Adrenal gland (tissue), 9 donors: ENCODE measurements at regions not wholly inside any gene's neighbourhood (a gene's known extent, or its start where the extent isn't known, plus 50 kb on each side); places are given as distances from the start of the nearest gene placed in this dataset.

Experiments
- DNase-seq, 7 donors: peaks; one replicate each; pipeline ENCODE4 v3.0.0-alpha.2; 2019 to 2020
- H3K27ac ChIP-seq, 5 donors: fragments of 200-600 bp; sonication (generic) in 4 of 5; 1 replicate in 3 of 5; 2 replicates in 2 of 5; pipeline versions ENCODE4 v1.5.1 to v1.8.0; 2016 to 2020; ENCODE audit warnings: mild to moderate bottlenecking in 1 of 5
- H3K27me3 ChIP-seq: fragments of 200-600 bp; 2 replicates; pipeline ENCODE4 v1.8.0; 2021
- H3K36me3 ChIP-seq, 2 donors: fragments of 200-600 bp; replicated peaks in 1 of 2; 1 replicate in 1 of 2; 2 replicates in 1 of 2; pipeline versions ENCODE4 v1.5.1 to v1.8.0; 2018 to 2022
- H3K4me1 ChIP-seq, 2 donors: fragments of 200-600 bp; replicated peaks in 1 of 2; 1 replicate in 1 of 2; 2 replicates in 1 of 2; pipeline versions ENCODE4 v1.5.1 to v1.8.0; 2018 to 2021
- H3K4me3 ChIP-seq, 4 donors: fragments of 200-600 bp; sonication (generic) in 3 of 4; one replicate each; pipeline ENCODE4 v1.5.1; 2016 to 2018
- H3K9me3 ChIP-seq, 3 donors: fragments of 200-600 bp; sonication (generic) in 1 of 3; replicated peaks in 1 of 3; 1 replicate in 2 of 3; 2 replicates in 1 of 3; pipeline versions ENCODE4 v1.5.1 to v1.8.0; 2016 to 2021
- POLR2A ChIP-seq, 2 donors: fragments of 450-650 bp; IDR thresholded peaks; one replicate each; pipeline ENCODE4 v1.6.1; 2017; ENCODE audit warnings: antibody characterized with exemption in 2 of 2, mild to moderate bottlenecking in 2 of 2, moderate library complexity in 1 of 2
- WGBS, 4 donors: extraction: QIAGEN DNeasy Blood & Tissue Kit in 2 of 4; methylation state at CpG; one replicate each; pipeline versions ENCODE4 v1.1.5 to v1.1.7; 2013 to 2017; 5-methylcytosine and 5-hydroxymethylcytosine counted together
- intact Hi-C, 2 donors: fragments of 100-400 bp; cut with DNase I; formaldehyde crosslinking; loops; one replicate each; pipeline versions ENCODE4 v1.14.1 to v1.15.0; 2022 to 2023
- TF ChIP-seq, protein P1 (sequence below), 6 experiments: fragments of 450-650 bp in 4 of 6; fragments of 200-600 bp in 2 of 6; sonication (generic) in 1 of 6; IDR thresholded peaks; 1 replicate in 5 of 6; 2 replicates in 1 of 6; pipeline versions ENCODE4 v1.5.1 to v1.8.0; 2016 to 2021; ENCODE audit warnings: antibody characterized with exemption in 6 of 6, mild to moderate bottlenecking in 2 of 6, moderate library complexity in 1 of 6
- donor health status: healthy with polysubstance abuse.
- donor health status: Bipolar disorder and iron deficiency.
- donor health status: DM: yes; HTN: yes; CAD: no.
- donor health status: DM: no; HTN: no; CAD: no.
- donor health status: DM: no; HTN: no; CAD: no.

DNA sequence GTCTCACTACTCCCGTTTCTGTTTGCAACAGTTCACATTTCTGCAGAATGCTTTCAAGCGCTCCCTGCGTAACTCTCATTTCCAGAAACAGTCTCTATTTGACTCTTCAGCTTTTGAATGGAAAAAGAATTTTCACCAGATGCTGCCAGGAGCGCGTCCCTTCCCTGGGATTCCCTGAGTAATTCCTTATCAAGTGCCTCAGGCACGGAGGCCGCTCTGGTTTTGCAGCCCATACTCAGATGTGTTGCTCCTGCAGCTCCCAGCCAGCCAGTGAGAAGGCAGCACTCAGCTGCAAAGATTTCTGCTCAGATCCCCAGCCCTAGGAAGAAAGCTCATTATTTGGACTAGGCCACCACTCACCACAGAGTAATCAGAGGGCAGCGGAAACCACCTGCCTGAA is 161.1 kb upstream of the CHST15 start:
- no peak for DNase-seq
- Histone ChIP-seq H3K27ac (no peak overlapping the region), H3K4me1 (peaks cover 0 to 5% of the 10 kb centered on the region in 2 donors), H3K4me3 (no peak overlapping the region), H3K36me3 (no peaks in the 10 kb centered on the region), H3K9me3 (no peaks in the 10 kb centered on the region), H3K27me3 (no peaks in the 10 kb centered on the region)
- TF ChIP-seq, protein P1, sequence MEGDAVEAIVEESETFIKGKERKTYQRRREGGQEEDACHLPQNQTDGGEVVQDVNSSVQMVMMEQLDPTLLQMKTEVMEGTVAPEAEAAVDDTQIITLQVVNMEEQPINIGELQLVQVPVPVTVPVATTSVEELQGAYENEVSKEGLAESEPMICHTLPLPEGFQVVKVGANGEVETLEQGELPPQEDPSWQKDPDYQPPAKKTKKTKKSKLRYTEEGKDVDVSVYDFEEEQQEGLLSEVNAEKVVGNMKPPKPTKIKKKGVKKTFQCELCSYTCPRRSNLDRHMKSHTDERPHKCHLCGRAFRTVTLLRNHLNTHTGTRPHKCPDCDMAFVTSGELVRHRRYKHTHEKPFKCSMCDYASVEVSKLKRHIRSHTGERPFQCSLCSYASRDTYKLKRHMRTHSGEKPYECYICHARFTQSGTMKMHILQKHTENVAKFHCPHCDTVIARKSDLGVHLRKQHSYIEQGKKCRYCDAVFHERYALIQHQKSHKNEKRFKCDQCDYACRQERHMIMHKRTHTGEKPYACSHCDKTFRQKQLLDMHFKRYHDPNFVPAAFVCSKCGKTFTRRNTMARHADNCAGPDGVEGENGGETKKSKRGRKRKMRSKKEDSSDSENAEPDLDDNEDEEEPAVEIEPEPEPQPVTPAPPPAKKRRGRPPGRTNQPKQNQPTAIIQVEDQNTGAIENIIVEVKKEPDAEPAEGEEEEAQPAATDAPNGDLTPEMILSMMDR (IDR thresholded peaks at IDR 0.05) = no peak
- TF ChIP-seq POLR2A (IDR thresholded peaks at IDR 0.05) = no peak
- intact Hi-C loops = no loop called here
- 75 to 86% (median 80%) methylated on average over 8 of the region's 8 CpGs for WGBS, 4 donors

DNA sequence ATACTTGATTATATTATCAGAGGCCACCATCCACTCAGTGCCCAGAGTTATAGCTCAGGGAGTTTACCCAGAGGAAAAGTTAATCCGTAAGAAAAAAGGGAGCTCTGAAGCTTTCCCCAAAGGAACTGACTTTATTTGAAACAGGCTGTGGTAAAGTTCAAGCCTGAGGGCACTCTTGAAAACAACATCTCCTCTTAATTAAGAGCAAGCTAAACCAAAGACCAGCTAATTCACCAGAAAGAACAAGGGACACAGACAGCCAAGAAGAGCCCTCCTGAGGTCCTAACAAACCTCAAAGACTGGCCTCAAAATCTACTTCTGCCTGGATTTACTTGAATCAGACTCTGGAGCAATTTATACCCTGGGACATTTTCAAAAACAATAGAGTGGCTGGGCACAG is 159.6 kb upstream of the CHST15 start:
- intact Hi-C loops = no loop called here
- Histone ChIP-seq H3K27ac (no peak overlapping the region), H3K27me3 (no peaks in the 10 kb centered on the region), H3K9me3 (no peaks in the 10 kb centered on the region), H3K4me1 (peaks cover 0 to 5% of the 10 kb centered on the region in 2 donors), H3K4me3 (no peak overlapping the region), H3K36me3 (no peaks in the 10 kb centered on the region)
- WGBS, 4 donors = 26 to 66% (median 60%) methylated on average over 1 of the region's 1 CpG
- DNase-seq = no peak
- TF ChIP-seq, protein P1 (IDR thresholded peaks at IDR 0.05) = no peak
- TF ChIP-seq POLR2A (IDR thresholded peaks at IDR 0.05) = no peak

DNA sequence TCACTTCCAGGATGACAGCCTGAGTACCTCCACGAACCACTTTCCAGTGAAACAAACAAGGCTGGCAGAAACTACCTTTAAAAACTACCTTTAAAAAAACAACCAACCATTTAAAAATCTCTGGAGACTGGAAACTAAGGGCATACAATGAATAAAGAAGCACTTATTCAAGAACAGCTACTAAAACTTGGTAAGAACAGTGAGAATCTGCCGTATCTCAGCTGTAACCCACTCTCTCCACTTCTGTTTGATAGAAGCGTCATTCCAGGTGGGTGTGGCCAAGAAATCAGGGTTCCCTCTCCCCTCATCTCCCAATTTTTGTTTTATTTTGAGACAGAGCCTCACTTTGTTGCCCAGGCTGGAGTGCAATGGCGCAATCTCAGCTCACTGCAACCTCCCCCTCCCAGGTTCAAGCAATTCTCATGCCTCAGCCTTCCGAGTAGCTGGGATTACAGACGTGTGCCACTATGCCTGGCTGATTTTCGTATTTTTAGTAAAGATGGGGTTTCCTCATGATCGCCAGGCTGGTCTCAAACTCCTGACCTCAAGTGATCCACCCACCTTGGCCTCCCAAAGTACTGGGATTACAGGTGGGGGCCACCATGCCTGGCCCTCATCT is 158.8 kb upstream of the CHST15 start:
- Histone ChIP-seq H3K36me3 (no peaks in the 10 kb centered on the region), H3K4me1 (peaks cover 0 to 5% of the 10 kb centered on the region in 2 donors), H3K9me3 (no peaks in the 10 kb centered on the region), H3K27ac (peak overlapping the region in 1 of 5 donors; percentile 43), H3K27me3 (no peaks in the 10 kb centered on the region), H3K4me3 (peak overlapping the region in 1 of 4 donors; percentile 15)
- TF ChIP-seq, protein P1 (IDR thresholded peaks at IDR 0.05) = no peak
- no peak for TF ChIP-seq POLR2A (IDR thresholded peaks at IDR 0.05)
- peak in 1 of 7 donors; percentile 43 for DNase-seq
- intact Hi-C loops = no loop called here
- WGBS, 4 donors = 64 to 73% (median 69%) methylated on average over 8 of the region's 8 CpGs

DNA sequence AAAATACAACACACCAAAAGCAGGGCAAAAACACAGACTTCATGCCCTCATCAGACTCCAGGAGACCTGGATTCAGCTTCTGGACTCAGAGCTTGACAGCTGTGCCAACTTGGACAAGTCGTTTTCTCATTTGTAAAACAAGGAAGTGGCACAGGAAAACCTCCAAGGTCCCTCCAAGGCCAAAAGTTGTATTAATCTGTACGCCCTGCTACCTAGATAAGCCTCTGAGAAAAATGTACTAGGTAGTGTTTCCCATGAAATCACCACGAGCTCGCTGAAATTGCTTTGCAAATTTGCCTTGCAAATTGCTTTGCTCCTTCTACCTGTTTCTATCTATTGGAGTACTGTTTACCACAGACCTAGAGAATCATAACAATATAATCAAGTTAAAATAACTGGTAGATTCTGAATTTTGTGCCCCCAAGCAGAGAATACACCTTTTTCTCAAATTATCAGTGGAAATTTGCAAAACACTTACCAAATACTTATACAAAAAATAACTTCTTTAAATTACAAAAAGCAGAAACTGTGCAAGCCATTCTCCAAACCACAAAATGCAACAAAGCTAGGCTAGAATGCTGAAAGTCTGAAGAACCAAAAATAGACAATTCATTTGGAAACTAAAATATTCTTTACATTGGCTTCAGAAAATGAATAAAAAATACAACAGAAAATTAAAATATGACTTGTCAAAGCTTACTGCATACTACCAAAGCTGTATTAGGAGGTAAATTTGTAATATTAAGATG is 158.1 kb upstream of the CHST15 start:
- intact Hi-C loops = no loop called here
- no peaks in the 10 kb centered on the region for H3K27me3 ChIP-seq
- no peaks in the 10 kb centered on the region for H3K36me3 ChIP-seq
- H3K4me1 ChIP-seq = peaks cover 0 to 5% of the 10 kb centered on the region in 2 donors
- peak overlapping the region in 2 of 5 donors; percentile 25 to 43 for H3K27ac ChIP-seq
- WGBS, 4 donors = 28 to 36% (median 32%) methylated on average over 4 of the region's 4 CpGs
- peak overlapping the region in 1 of 4 donors; percentile 15 for H3K4me3 ChIP-seq
- peak in 2 of 7 donors; percentile 7 to 51 for DNase-seq
- TF ChIP-seq, protein P1 (IDR thresholded peaks at IDR 0.05) = no peak
- no peak for TF ChIP-seq POLR2A (IDR thresholded peaks at IDR 0.05)
- no peaks in the 10 kb centered on the region for H3K9me3 ChIP-seq
